ENCODE measurements at regions not wholly inside any gene's neighbourhood (a gene's known extent, or its start where the extent isn't known, plus 50 kb on each side); places are given as distances from the start of the nearest gene placed in this dataset.
A peak's percentile ranks its signal among the peaks of the same experiment; 100 is the strongest.

GRCh38 chr12:46936042-46936441 lies 110.2 kb upstream of the SLC38A4 start:
- 36% methylated on average over 2 of the region's 2 CpGs for WGBS (ENCODE audit: low lambda C conversion rate)
- no peaks in the 10 kb centered on the region for H3K36me3 ChIP-seq (replicated peaks in 1 of 2; ENCODE audit: control insufficient read depth in 1 of 2, insufficient read depth in 2 of 2, low read length in 2 of 2)
- CTCF ChIA-PET (ENCODE audit: low intra/inter-chr PET ratio, low total read pairs) = no interaction called here
- no peak overlapping the region for H3K27ac ChIP-seq (ENCODE audit: extremely low read length, insufficient read depth, low read length)
- POLR2A ChIA-PET = no interaction called here
- H3K27me3 ChIP-seq (ENCODE audit: control insufficient read depth in 1 of 2, insufficient read depth in 2 of 2, low read length in 2 of 2) = no peaks in the 10 kb centered on the region
- no peak for TF ChIP-seq ASH2L (IDR thresholded peaks at IDR 0.05; ENCODE audit: insufficient read length, low read depth, low read length)
- H3K4me1 ChIP-seq (ENCODE audit: insufficient read depth, low read length) = peaks cover 42% of the 10 kb centered on the region
- no peak for DNase-seq (ENCODE audit: low spot score)
- no TSS peak for BruUV-seq (replicated peaks)
- no peaks in the 10 kb centered on the region for H3K79me2 ChIP-seq (ENCODE audit: insufficient read depth, low read length)
- H3K9me3 ChIP-seq (ENCODE audit: low read length) = no peaks in the 10 kb centered on the region
- no peak overlapping the region for H3K9ac ChIP-seq (ENCODE audit: insufficient read depth, low read depth, low read length)
- H3K4me3 ChIP-seq (replicated peaks in 1 of 3; ENCODE audit: insufficient read depth in 1 of 3, low read depth in 2 of 3, low read length in 3 of 3) = no peak overlapping the region
- in situ Hi-C loops (cut with HindIII; ENCODE audit: extremely low pct_ligation_motif_present, low pct_unique_long_range_greater_than_20kb) (loop anchor here (10.0 kb wide), 2 partner anchors 161 to 591 kb away; no protein-coding TSS in a partner anchor), intact Hi-C loops (cut with micrococcal nuclease; ENCODE audit: unreplicated experiment) (loop anchor here (10.0 kb wide), 1 partner anchor 441 kb away; no protein-coding TSS in a partner anchor)
- H3K4me2 ChIP-seq (ENCODE audit: low read depth, low read length) = no peak overlapping the region
- H2AFZ ChIP-seq (ENCODE audit: low read length) = no peak overlapping the region
- no peaks in the 10 kb centered on the region for H4K20me1 ChIP-seq (ENCODE audit: insufficient read depth, low read length)
- no peak for FAIRE-seq
- ATAC-seq = no peak

- CTCF ChIA-PET (ENCODE audit: low intra/inter-chr PET ratio, low total read pairs) = no interaction called here
- Histone ChIP-seq H3K4me2 (ENCODE audit: low read depth, low read length) (peak overlapping the region; percentile 25; the same call in 1 of the 2 replicates), H4K20me1 (ENCODE audit: insufficient read depth, low read length) (no peaks in the 10 kb centered on the region), H3K4me1 (ENCODE audit: insufficient read depth, low read length) (peaks cover 42% of the 10 kb centered on the region), H3K79me2 (ENCODE audit: insufficient read depth, low read length) (no peaks in the 10 kb centered on the region), H3K27ac (ENCODE audit: extremely low read length, insufficient read depth, low read length) (peak overlapping the region; percentile 47), H3K4me3 (replicated peaks in 1 of 3; ENCODE audit: insufficient read depth in 1 of 3, low read depth in 2 of 3, low read length in 3 of 3) (peak overlapping the region in 1 of 3 experiments; percentile 20; a peak in 1 of 6 replicates), H2AFZ (ENCODE audit: low read length) (no peak overlapping the region), H3K36me3 (replicated peaks in 1 of 2; ENCODE audit: control insufficient read depth in 1 of 2, insufficient read depth in 2 of 2, low read length in 2 of 2) (no peaks in the 10 kb centered on the region), H3K27me3 (ENCODE audit: control insufficient read depth in 1 of 2, insufficient read depth in 2 of 2, low read length in 2 of 2) (no peaks in the 10 kb centered on the region), H3K9me3 (ENCODE audit: low read length) (no peaks in the 10 kb centered on the region), H3K9ac (ENCODE audit: insufficient read depth, low read depth, low read length) (no peak overlapping the region)
- ATAC-seq = peak; percentile 80
- peak; percentile 8 for FAIRE-seq
- DNase-seq (ENCODE audit: low spot score) = peak; percentile 40
- no TSS peak for BruUV-seq (replicated peaks)
- POLR2A ChIA-PET = no interaction called here
- in situ Hi-C loops (cut with HindIII; ENCODE audit: extremely low pct_ligation_motif_present, low pct_unique_long_range_greater_than_20kb) (loop anchor here (10.0 kb wide), 2 partner anchors 163 to 593 kb away; no protein-coding TSS in a partner anchor), intact Hi-C loops (cut with micrococcal nuclease; ENCODE audit: unreplicated experiment) (loop anchor here (10.0 kb wide), 1 partner anchor 443 kb away; no protein-coding TSS in a partner anchor)
- 5% methylated on average over 4 of the region's 4 CpGs for WGBS (ENCODE audit: low lambda C conversion rate)
- TF ChIP-seq ZNF441 (CRISPR knock-in tag; IDR thresholded peaks at IDR 0.05; ENCODE audit: borderline replicate concordance) (no peak), THAP8 (CRISPR knock-in tag; IDR thresholded peaks at IDR 0.05; ENCODE audit: borderline replicate concordance) (no peak), XBP1 (CRISPR knock-in tag; IDR thresholded peaks at IDR 0.05) (no peak), ZNF280B (CRISPR knock-in tag; IDR thresholded peaks at IDR 0.05; ENCODE audit: borderline replicate concordance) (no peak), MEIS2 (CRISPR knock-in tag; IDR thresholded peaks at IDR 0.05) (no peak), KAT7 (CRISPR knock-in tag; IDR thresholded peaks at IDR 0.05; ENCODE audit: borderline replicate concordance) (no peak), FOXO1 (CRISPR knock-in tag; IDR thresholded peaks at IDR 0.05) (0 out of 2 replicates have a peak, but pooled peaks have one; percentile 16), CREM (IDR thresholded peaks at IDR 0.05) (peak; percentile 39; the same call in 1 of the 2 replicates), CREM (CRISPR knock-in tag; IDR thresholded peaks at IDR 0.05) (no peak), ZNF230 (CRISPR knock-in tag; IDR thresholded peaks at IDR 0.05) (no peak), EEA1 (CRISPR knock-in tag; IDR thresholded peaks at IDR 0.05; ENCODE audit: borderline replicate concordance) (no peak), TBP (CRISPR knock-in tag; IDR thresholded peaks at IDR 0.05) (no peak), ZNF503 (CRISPR knock-in tag; IDR thresholded peaks at IDR 0.05) (no peak), TBX2 (CRISPR knock-in tag; IDR thresholded peaks at IDR 0.05; ENCODE audit: borderline replicate concordance) (no peak)
Observed at GRCh38 chr12:46938071-46938678, 112.4 kb upstream of the SLC38A4 start.

All from HepG2 (cell line).